Astrocyte of the hippocampus (primary cell): ENCODE measurements at regions not wholly inside any gene's neighbourhood (a gene's known extent, or its start where the extent isn't known, plus 50 kb on each side); places are given as distances from the start of the nearest gene placed in this dataset.
"Not testable (repeated sequence)": the region's sequence is repeated elsewhere in the genome, so short reads cannot be mapped to it uniquely, and the experiment has no call there.

Experiments
- DNase-seq: peaks from one replicate; pipeline ENCODE4 v3.0.0; 2011; ENCODE audit warnings: low read depth, low spot score

GRCh38 chr5:75951158-75951557 lies 132.0 kb upstream of the SV2C start:
- DNase-seq, result peak; percentile 1

- no peak for DNase-seq
Measured at GRCh38 chr5:75948438-75948837, 134.7 kb upstream of the SV2C start.

- no peak for DNase-seq
Measured at GRCh38 chr5:75940418-75940817, 142.8 kb upstream of the SV2C start.

GRCh38 chr5:75935572-75935971 lies 147.6 kb upstream of the SV2C start:
- DNase-seq, result no peak

- no peak for DNase-seq
Measured at GRCh38 chr5:75933489-75933888, 149.7 kb upstream of the SV2C start.

- no peak for DNase-seq
Measured at GRCh38 chr5:75931175-75931574, 152.0 kb upstream of the SV2C start.

- DNase-seq, result no peak
Measured at GRCh38 chr5:75928992-75929391, 154.2 kb upstream of the SV2C start.

GRCh38 chr5:75922480-75922879 lies 160.7 kb upstream of the SV2C start:
- no peak for DNase-seq

- DNase-seq, result no peak
Measured at GRCh38 chr5:75921011-75921410, 162.2 kb upstream of the SV2C start.

GRCh38 chr5:75916144-75916543 lies 167.0 kb upstream of the SV2C start:
- DNase-seq, result no peak

- no peak for DNase-seq
Measured at GRCh38 chr5:75909223-75909622, 174.0 kb upstream of the SV2C start.

- no peak for DNase-seq
Measured at GRCh38 chr5:75907651-75908050, 175.5 kb upstream of the SV2C start.

GRCh38 chr5:75894482-75894881 lies 177.2 kb upstream of the POC5 start:
- no peak for DNase-seq

GRCh38 chr5:75891736-75892135 lies 174.5 kb upstream of the POC5 start:
- DNase-seq, result no peak

- no peak for DNase-seq
Measured at GRCh38 chr5:75891020-75891419, 173.8 kb upstream of the POC5 start.

- no peak for DNase-seq
Measured at GRCh38 chr5:75890546-75890945, 173.3 kb upstream of the POC5 start.

GRCh38 chr5:75886706-75887105 lies 169.5 kb upstream of the POC5 start:
- DNase-seq, result peak; percentile 12

- DNase-seq, result no peak
Measured at GRCh38 chr5:75885849-75886596, 168.8 kb upstream of the POC5 start.

- DNase-seq, result no peak
Measured at GRCh38 chr5:75885321-75885720, 168.1 kb upstream of the POC5 start.

- no peak for DNase-seq
Measured at GRCh38 chr5:75869891-75870290, 152.7 kb upstream of the POC5 start.

- no peak for DNase-seq
Measured at GRCh38 chr5:75862872-75863271, 145.6 kb upstream of the POC5 start.

- not testable (repeated sequence) for DNase-seq
Measured at GRCh38 chr5:75859621-75860020, 142.4 kb upstream of the POC5 start.

- DNase-seq, result no peak
Measured at GRCh38 chr5:75856056-75856455, 138.8 kb upstream of the POC5 start.

- DNase-seq, result no peak
Measured at GRCh38 chr5:75848077-75848476, 130.8 kb upstream of the POC5 start.
